HepG2 (cell line): ENCODE measurements at regions not wholly inside any gene's neighbourhood (a gene's known extent, or its start where the extent isn't known, plus 50 kb on each side); places are given as distances from the start of the nearest gene placed in this dataset.

Source experiments
- ESRRA ChIP-seq: sonication (generic); formaldehyde crosslinking; IDR thresholded peaks from 2 replicates; pipeline ENCODE4 v1.5.1; 2020; ENCODE audit warnings: mild to moderate bottlenecking, low read depth, missing genetic modification reagents
- FOXJ3 ChIP-seq: sonication (generic); formaldehyde crosslinking; IDR thresholded peaks from 2 replicates; pipeline ENCODE4 v1.4.0; 2020; ENCODE audit warnings: missing genetic modification reagents, mild to moderate bottlenecking, borderline replicate concordance
- NR3C1 ChIP-seq: sonication (generic); formaldehyde crosslinking; IDR thresholded peaks from 2 replicates; pipeline ENCODE4 v1.4.0; 2020; ENCODE audit warnings: missing genetic modification reagents
- TF ChIP-seq, protein P1 (sequence below), 2 experiments: IDR thresholded peaks; 2 replicates each; pipeline ENCODE4 v1.6.1; 2011 to 2012; ENCODE audit warnings: low read length in 2 of 2, borderline replicate concordance in 1 of 2, low read depth in 1 of 2, mild to moderate bottlenecking in 1 of 2, moderate library complexity in 1 of 2

DNA sequence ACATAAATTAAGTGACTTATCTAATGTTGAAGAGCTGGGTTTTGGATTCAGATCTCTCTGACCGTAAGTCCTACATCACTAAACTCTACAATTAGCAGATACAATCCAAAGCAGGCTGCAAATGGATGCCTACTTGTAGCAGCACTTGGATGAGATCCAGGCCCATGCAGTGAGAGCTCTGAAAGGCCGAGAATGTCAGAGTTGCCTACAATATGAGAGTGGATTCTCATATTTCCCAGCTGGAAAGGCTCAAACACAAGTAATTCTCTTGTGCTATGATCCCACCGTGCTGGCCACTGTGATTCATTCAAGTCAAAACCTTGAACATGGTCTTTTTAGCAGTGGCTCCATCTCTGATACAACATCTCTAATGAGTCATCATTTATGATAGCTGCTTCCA is 125.4 kb upstream of the CHRDL1 start:
- TF ChIP-seq NR3C1 (CRISPR knock-in tag), result no peak
- TF ChIP-seq FOXJ3 (CRISPR knock-in tag), result no peak
- no peak for TF ChIP-seq ESRRA (CRISPR knock-in tag)
- TF ChIP-seq, protein P1, sequence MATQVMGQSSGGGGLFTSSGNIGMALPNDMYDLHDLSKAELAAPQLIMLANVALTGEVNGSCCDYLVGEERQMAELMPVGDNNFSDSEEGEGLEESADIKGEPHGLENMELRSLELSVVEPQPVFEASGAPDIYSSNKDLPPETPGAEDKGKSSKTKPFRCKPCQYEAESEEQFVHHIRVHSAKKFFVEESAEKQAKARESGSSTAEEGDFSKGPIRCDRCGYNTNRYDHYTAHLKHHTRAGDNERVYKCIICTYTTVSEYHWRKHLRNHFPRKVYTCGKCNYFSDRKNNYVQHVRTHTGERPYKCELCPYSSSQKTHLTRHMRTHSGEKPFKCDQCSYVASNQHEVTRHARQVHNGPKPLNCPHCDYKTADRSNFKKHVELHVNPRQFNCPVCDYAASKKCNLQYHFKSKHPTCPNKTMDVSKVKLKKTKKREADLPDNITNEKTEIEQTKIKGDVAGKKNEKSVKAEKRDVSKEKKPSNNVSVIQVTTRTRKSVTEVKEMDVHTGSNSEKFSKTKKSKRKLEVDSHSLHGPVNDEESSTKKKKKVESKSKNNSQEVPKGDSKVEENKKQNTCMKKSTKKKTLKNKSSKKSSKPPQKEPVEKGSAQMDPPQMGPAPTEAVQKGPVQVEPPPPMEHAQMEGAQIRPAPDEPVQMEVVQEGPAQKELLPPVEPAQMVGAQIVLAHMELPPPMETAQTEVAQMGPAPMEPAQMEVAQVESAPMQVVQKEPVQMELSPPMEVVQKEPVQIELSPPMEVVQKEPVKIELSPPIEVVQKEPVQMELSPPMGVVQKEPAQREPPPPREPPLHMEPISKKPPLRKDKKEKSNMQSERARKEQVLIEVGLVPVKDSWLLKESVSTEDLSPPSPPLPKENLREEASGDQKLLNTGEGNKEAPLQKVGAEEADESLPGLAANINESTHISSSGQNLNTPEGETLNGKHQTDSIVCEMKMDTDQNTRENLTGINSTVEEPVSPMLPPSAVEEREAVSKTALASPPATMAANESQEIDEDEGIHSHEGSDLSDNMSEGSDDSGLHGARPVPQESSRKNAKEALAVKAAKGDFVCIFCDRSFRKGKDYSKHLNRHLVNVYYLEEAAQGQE (IDR thresholded peaks at IDR 0.05; ENCODE audit: borderline replicate concordance in 1 of 2, low read depth in 1 of 2, low read length in 2 of 2), result no peak
